H1 (cell line): ENCODE measurements at regions not wholly inside any gene's neighbourhood (a gene's known extent, or its start where the extent isn't known, plus 50 kb on each side); places are given as distances from the start of the nearest gene placed in this dataset.

Experiments
- CTCF ChIA-PET: fragments of 300-600 bp; sonication (Branson Sonifier 250); formaldehyde crosslinking; loops from one replicate; lab custom pipeline; 2021; ENCODE audit not compliant: partially characterized antibody; lab: Charles Lee
- POLR2A ChIA-PET: fragments of 300-600 bp; sonication (Branson Sonifier 250); formaldehyde crosslinking; loops from one replicate; lab custom pipeline; 2021; ENCODE audit warnings: inconsistent platforms; ENCODE audit not compliant: partially characterized antibody; lab: Charles Lee
- DNase-seq, 2 experiments: peaks; one replicate each; pipeline versions ENCODE4 v3.0.0 to v3.0.0-alpha.2; 2010 to 2022; ENCODE audit warnings: low spot score in 2 of 2, low read depth in 1 of 2, mixed read lengths in 1 of 2
- FAIRE-seq: peaks from 2 replicates; lab custom pipeline; 2011; peaks lifted over from hg19 to GRCh38; lab: Jason Lieb, UNC
- H2AFZ ChIP-seq: 2 replicates; pipeline ENCODE4 v1.8.1; 2012; ENCODE audit warnings: low read length, inconsistent platforms
- H2AK5ac ChIP-seq: 2 replicates; pipeline ENCODE4 v1.6.1; 2013; ENCODE audit warnings: low read depth, low read length
- H2BK120ac ChIP-seq: replicated peaks from 2 replicates; pipeline ENCODE3; 2013; ENCODE audit warnings: low read depth, low read length, inconsistent platforms
- H2BK12ac ChIP-seq: 2 replicates; pipeline ENCODE4 v1.6.1; 2013; ENCODE audit warnings: low read depth, low read length
- H2BK15ac ChIP-seq: 2 replicates; pipeline ENCODE4 v1.6.1; 2013; ENCODE audit warnings: low read length
- H2BK20ac ChIP-seq: 2 replicates; pipeline ENCODE4 v1.6.1; 2013; ENCODE audit warnings: low read length
- H2BK5ac ChIP-seq: 2 replicates; pipeline ENCODE4 v1.6.1; 2013; ENCODE audit warnings: low read depth, low read length
- H3K14ac ChIP-seq: 2 replicates; pipeline ENCODE4 v1.6.1; 2013; ENCODE audit warnings: inconsistent platforms; ENCODE audit not compliant: insufficient read length
- H3K18ac ChIP-seq: 2 replicates; pipeline ENCODE4 v1.6.1; 2013; ENCODE audit warnings: low read length; ENCODE audit errors: extremely low read depth
- H3K23ac ChIP-seq: 2 replicates; pipeline ENCODE4 v1.6.1; 2013; ENCODE audit warnings: inconsistent platforms; ENCODE audit not compliant: insufficient read length
- H3K23me2 ChIP-seq: 2 replicates; pipeline ENCODE4 v1.6.1; 2013; ENCODE audit warnings: low read depth, low read length
- H3K27ac ChIP-seq: 2 replicates; pipeline ENCODE4 v1.6.1; 2011; ENCODE audit warnings: low read depth, low read length, inconsistent platforms
- H3K27me3 ChIP-seq, 4 experiments: replicated peaks in 1 of 4; 1 replicate in 1 of 4; 2 replicates in 3 of 4; pipeline versions ENCODE4 v1.6.1 to v1.8.1; 2011 to 2013; ENCODE audit warnings: low read length in 3 of 4, mild to moderate bottlenecking in 3 of 4, inconsistent platforms in 2 of 4, mixed read lengths in 2 of 4, moderate library complexity in 1 of 4; ENCODE audit not compliant: control insufficient read depth in 3 of 4, insufficient read depth in 3 of 4; ENCODE audit errors: extremely low read depth in 1 of 4
- H3K36me3 ChIP-seq, 4 experiments: 2 replicates each; pipeline versions ENCODE4 v1.6.1 to v1.8.1; 2011 to 2013; ENCODE audit warnings: mild to moderate bottlenecking in 4 of 4, low read length in 3 of 4, moderate library complexity in 2 of 4, control low read depth in 1 of 4, inconsistent platforms in 1 of 4; ENCODE audit not compliant: insufficient read depth in 4 of 4, control insufficient read depth in 2 of 4
- H3K4ac ChIP-seq: replicated peaks from 2 replicates; pipeline ENCODE3; 2013; ENCODE audit warnings: low read length, low read depth, mixed read lengths, inconsistent platforms; ENCODE audit not compliant: insufficient read length
- H3K4me1 ChIP-seq, 4 experiments: replicated peaks in 1 of 4; 1 replicate in 1 of 4; 2 replicates in 3 of 4; pipeline versions ENCODE4 v1.6.1 to v1.8.1; 2011 to 2013; ENCODE audit warnings: low read length in 3 of 4, inconsistent platforms in 2 of 4, mixed read lengths in 1 of 4; ENCODE audit not compliant: insufficient read depth in 4 of 4, control insufficient read depth in 3 of 4
- H3K4me2 ChIP-seq, 2 experiments: 2 replicates each; pipeline versions ENCODE4 v1.6.1 to v1.8.1; 2011 to 2013; ENCODE audit warnings: low read depth in 2 of 2, low read length in 2 of 2, control low read depth in 1 of 2, inconsistent platforms in 1 of 2, mild to moderate bottlenecking in 1 of 2; ENCODE audit not compliant: insufficient read depth in 1 of 2
- H3K4me3 ChIP-seq, 4 experiments: fragments of 200-600, 300-600 bp in 1 of 4; sonication (generic), shearing (Covaris generic), sonication (Bioruptor Twin) in 1 of 4; 2 replicates each; pipeline versions ENCODE4 v1.5.1 to v1.8.1; 2011 to 2016; ENCODE audit warnings: low read length in 4 of 4, low read depth in 3 of 4, control low read depth in 2 of 4, inconsistent platforms in 2 of 4, mild to moderate bottlenecking in 2 of 4, mixed read lengths in 1 of 4, moderate library complexity in 1 of 4; ENCODE audit not compliant: insufficient read depth in 2 of 4; ENCODE audit errors: extremely low read depth in 1 of 4
- H3K56ac ChIP-seq: replicated peaks from 2 replicates; pipeline ENCODE3; 2013; ENCODE audit warnings: low read depth, mild to moderate bottlenecking, mixed read lengths, low read length, inconsistent platforms; ENCODE audit not compliant: insufficient read length
- H3K79me1 ChIP-seq: 2 replicates; pipeline ENCODE4 v1.6.1; 2013; ENCODE audit warnings: low read depth, low read length, control low read depth
- H3K79me2 ChIP-seq, 2 experiments: 2 replicates each; pipeline versions ENCODE4 v1.6.1 to v1.8.1; 2012 to 2013; ENCODE audit warnings: low read length in 2 of 2, mild to moderate bottlenecking in 2 of 2, inconsistent platforms in 1 of 2; ENCODE audit not compliant: insufficient read depth in 2 of 2, control insufficient read depth in 1 of 2
- H3K9ac ChIP-seq, 4 experiments: replicated peaks in 1 of 4; 1 replicate in 1 of 4; 2 replicates in 3 of 4; pipeline versions ENCODE4 v1.6.1 to v1.8.1; 2011 to 2013; ENCODE audit warnings: low read depth in 3 of 4, low read length in 3 of 4, control low read depth in 2 of 4, mild to moderate bottlenecking in 2 of 4, moderate library complexity in 2 of 4, inconsistent platforms in 1 of 4; ENCODE audit errors: extremely low read depth in 1 of 4
- H3K9me3 ChIP-seq, 2 experiments: 2 replicates each; pipeline versions ENCODE4 v1.6.1 to v1.8.1; 2012 to 2013; ENCODE audit warnings: mild to moderate bottlenecking in 2 of 2, moderate library complexity in 2 of 2, control low read depth in 1 of 2, inconsistent platforms in 1 of 2, low read depth in 1 of 2, low read length in 1 of 2, mixed read lengths in 1 of 2; ENCODE audit not compliant: insufficient read depth in 2 of 2
- H4K20me1 ChIP-seq, 2 experiments: replicated peaks in 1 of 2; 2 replicates each; pipeline versions ENCODE3 to v1.8.1; 2011 to 2013; ENCODE audit warnings: inconsistent platforms in 2 of 2, low read length in 2 of 2, mild to moderate bottlenecking in 1 of 2; ENCODE audit not compliant: insufficient read depth in 2 of 2, control insufficient read depth in 1 of 2
- H4K5ac ChIP-seq: 2 replicates; pipeline ENCODE4 v1.6.1; 2013; ENCODE audit warnings: low read length, low read depth, mixed read lengths, inconsistent platforms; ENCODE audit not compliant: insufficient read length
- H4K8ac ChIP-seq: 2 replicates; pipeline ENCODE4 v1.8.0; 2013; ENCODE audit warnings: mild to moderate bottlenecking, moderate library complexity, low read length, inconsistent platforms; ENCODE audit not compliant: insufficient read depth; ENCODE audit errors: extremely low read depth
- H4K91ac ChIP-seq: replicated peaks from 2 replicates; pipeline ENCODE3; 2013; ENCODE audit warnings: low read length, mixed read lengths, inconsistent platforms; ENCODE audit not compliant: insufficient read length
- BRCA1 ChIP-seq: IDR thresholded peaks from 2 replicates; pipeline ENCODE4 v1.6.1; 2012; ENCODE audit warnings: low read depth, low read length, improper control_type of control experiment
- EP300 ChIP-seq, 2 experiments: IDR thresholded peaks; 1 replicate in 1 of 2; 2 replicates in 1 of 2; pipeline ENCODE4 v1.6.1; 2011 to 2012; ENCODE audit warnings: low read depth in 2 of 2, low read length in 2 of 2, mild to moderate bottlenecking in 2 of 2, borderline replicate concordance in 1 of 2, inconsistent platforms in 1 of 2, moderate library complexity in 1 of 2
- FOSL1 ChIP-seq: IDR thresholded peaks from 2 replicates; pipeline ENCODE4 v1.6.1; 2011; ENCODE audit warnings: mild to moderate bottlenecking, low read depth, low read length, moderate library complexity; ENCODE audit not compliant: insufficient read depth
- GTF2F1 ChIP-seq: IDR thresholded peaks from 2 replicates; pipeline ENCODE4 v1.6.1; 2012; ENCODE audit warnings: low read depth, low read length, improper control_type of control experiment, borderline replicate concordance
- HDAC2 ChIP-seq, 2 experiments: fragments of 300-600 bp in 1 of 2; sonication (generic) in 1 of 2; IDR thresholded peaks; 2 replicates each; pipeline ENCODE4 v1.6.1; 2011 to 2012; ENCODE audit warnings: low read depth in 2 of 2, low read length in 2 of 2, mild to moderate bottlenecking in 2 of 2, moderate library complexity in 2 of 2, borderline replicate concordance in 1 of 2, inconsistent platforms in 1 of 2
- KDM1A ChIP-seq: fragments of 200-600, 300-600 bp; sonication (generic); IDR thresholded peaks from 2 replicates; pipeline ENCODE4 v1.7.1; 2016; ENCODE audit warnings: mild to moderate bottlenecking, low read length, borderline replicate concordance
- PHF8 ChIP-seq: fragments of 200-600 bp; sonication (generic); conservative IDR thresholded peaks from 2 replicates; pipeline ENCODE4 v1.7.1; 2012; ENCODE audit warnings: low read depth, mild to moderate bottlenecking, inconsistent platforms, low read length, moderate library complexity
- POLR2AphosphoS5 ChIP-seq: IDR thresholded peaks from 2 replicates; pipeline ENCODE4 v1.6.1; 2011; ENCODE audit warnings: low read depth, low read length
- RXRA ChIP-seq: IDR thresholded peaks from 2 replicates; pipeline ENCODE4 v1.6.1; 2011; ENCODE audit warnings: low read depth, mild to moderate bottlenecking, low read length, moderate library complexity; ENCODE audit not compliant: insufficient read depth
- SIN3A ChIP-seq, 2 experiments: IDR thresholded peaks in 1 of 2; conservative IDR thresholded peaks in 1 of 2; 2 replicates each; pipeline ENCODE4 v1.6.1; 2011 to 2012; ENCODE audit warnings: low read length in 2 of 2, improper control_type of control experiment in 1 of 2, low read depth in 1 of 2, mild to moderate bottlenecking in 1 of 2
- SP4 ChIP-seq: IDR thresholded peaks from 2 replicates; pipeline ENCODE4 v1.6.1; 2012; ENCODE audit warnings: low read length, inconsistent platforms
- WGBS, 2 experiments: shearing (Covaris generic) in 1 of 2; methylation state at CpG; one replicate each; pipeline versions ENCODE4 v1.1.6 to v1.1.7; 2013 to 2015; ENCODE audit warnings: low lambda C conversion rate in 2 of 2, mixed read lengths in 2 of 2, inconsistent platforms in 1 of 2, low coverage in 1 of 2, missing lambda C conversion rate in 1 of 2; ENCODE audit not compliant: insufficient replicate concordance in 2 of 2, insufficient coverage in 1 of 2, insufficient read length in 1 of 2; ENCODE audit errors: extremely low coverage in 1 of 2, missing lambda C conversion rate in 1 of 2; 5-methylcytosine and 5-hydroxymethylcytosine counted together

- ChIA-PET CTCF (interaction anchor here (1.3 kb wide), 2 partner anchors 11 to 92 kb away, joined by 3 read pairs; no protein-coding TSS in a partner anchor), POLR2A (no interaction called here)
- no peak overlapping the region for H2BK15ac ChIP-seq
- H3K14ac ChIP-seq, result no peak overlapping the region
- 89% methylated on average over 3 of the region's 3 CpGs; no CpG with 5 or more reads in 1 of the 2 experiments for WGBS, 2 experiments
- no peak overlapping the region for H4K91ac ChIP-seq
- FAIRE-seq, result no peak
- no peak overlapping the region for H3K27ac ChIP-seq
- H3K36me3 ChIP-seq, result no peaks in the 10 kb centered on the region
- no peak overlapping the region for H2BK120ac ChIP-seq
- no peak overlapping the region for H2AK5ac ChIP-seq
- peak overlapping the region; percentile 70; the same call in 1 of the 2 replicates for H2AFZ ChIP-seq
- no peak overlapping the region for H3K4me3 ChIP-seq
- no peaks in the 10 kb centered on the region for H3K4me1 ChIP-seq
- no peaks in the 10 kb centered on the region for H3K9me3 ChIP-seq
- no peaks in the 10 kb centered on the region for H3K79me2 ChIP-seq
- H4K20me1 ChIP-seq, result no peaks in the 10 kb centered on the region
- H3K9ac ChIP-seq, result no peak overlapping the region
- no peak overlapping the region for H2BK20ac ChIP-seq
- H4K5ac ChIP-seq, result no peak overlapping the region
- H3K79me1 ChIP-seq, result no peaks in the 10 kb centered on the region
- no peak for TF ChIP-seq RXRA
- no peak for TF ChIP-seq SIN3A (conservative IDR thresholded peaks at IDR 0.05 in 1 of 2, IDR thresholded peaks at IDR 0.05 in 1 of 2; ENCODE audit: low read depth in 1 of 2, low read length in 2 of 2)
- no peak for TF ChIP-seq PHF8
- TF ChIP-seq GTF2F1, result no peak
- TF ChIP-seq FOSL1, result no peak
- TF ChIP-seq BRCA1, result no peak
- TF ChIP-seq SP4, result no peak
- TF ChIP-seq EP300 (IDR thresholded peaks at IDR 0.05; ENCODE audit: borderline replicate concordance in 1 of 2, low read depth in 2 of 2, low read length in 2 of 2), result no peak
- no peak for TF ChIP-seq POLR2AphosphoS5
- TF ChIP-seq HDAC2 (IDR thresholded peaks at IDR 0.05; ENCODE audit: borderline replicate concordance in 1 of 2, low read depth in 2 of 2, low read length in 2 of 2), result no peak
- TF ChIP-seq KDM1A, result no peak
- no peak overlapping the region for H3K18ac ChIP-seq
- no peak for DNase-seq
- H4K8ac ChIP-seq, result no peak overlapping the region
- no peaks in the 10 kb centered on the region for H3K23me2 ChIP-seq
- H3K23ac ChIP-seq, result no peak overlapping the region
- no peak overlapping the region for H2BK5ac ChIP-seq
- H3K4me2 ChIP-seq, result no peak overlapping the region
- H2BK12ac ChIP-seq, result no peak overlapping the region
- H3K4ac ChIP-seq, result no peak overlapping the region
- H3K56ac ChIP-seq, result no peak overlapping the region
- no peaks in the 10 kb centered on the region for H3K27me3 ChIP-seq
Measured at GRCh38 chr3:189446959-189447560, 184.1 kb upstream of the TP63 start.
